Stimulated activated CD4-positive, alpha-beta T cell treated with anti-CD3 and anti-CD28 coated beads, Interleukin-1b, Interleukin-23, amount 100 ng/mL, for 48 hours (primary cell): ENCODE measurements at regions not wholly inside any gene's neighbourhood (a gene's known extent, or its start where the extent isn't known, plus 50 kb on each side); places are given as distances from the start of the nearest gene placed in this dataset.
"Not testable (repeated sequence)": the region's sequence is repeated elsewhere in the genome, so short reads cannot be mapped to it uniquely, and the experiment has no call there.

Source experiments
- DNase-seq: peaks from one replicate; pipeline ENCODE4 v3.0.0-alpha.2; 2020

- DNase-seq, result no peak
Measured at GRCh38 chr6:93183531-93183972, 235.8 kb downstream of the EPHA7 start.

DNA sequence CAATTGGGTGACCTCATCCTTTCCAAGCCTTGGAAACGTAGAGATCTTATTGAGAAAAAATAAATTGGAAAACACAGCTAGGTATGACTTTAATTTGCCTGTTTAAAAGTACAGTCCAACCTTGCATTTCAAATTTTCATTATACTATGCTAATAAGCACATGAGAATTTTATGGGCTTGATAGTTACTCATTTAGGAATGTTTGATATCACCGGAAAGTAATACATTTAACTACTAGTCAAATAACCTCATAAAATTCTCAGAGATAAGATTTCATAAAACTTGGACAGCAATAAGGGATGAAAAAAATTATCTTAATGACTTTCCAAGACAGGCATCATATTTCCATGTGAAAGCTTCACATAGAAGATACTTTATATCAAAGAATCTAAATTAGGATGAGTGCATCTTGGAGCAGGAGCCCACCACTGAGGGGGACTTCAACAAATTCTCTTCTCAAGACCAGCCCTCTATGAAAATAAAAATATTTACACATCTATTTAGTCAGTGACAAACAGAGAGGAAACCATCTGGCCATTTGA, 236.3 kb downstream of the EPHA7 start:
- no peak for DNase-seq

- no peak for DNase-seq
Measured at GRCh38 chr6:93177918-93178317, 241.4 kb downstream of the EPHA7 start.

DNA sequence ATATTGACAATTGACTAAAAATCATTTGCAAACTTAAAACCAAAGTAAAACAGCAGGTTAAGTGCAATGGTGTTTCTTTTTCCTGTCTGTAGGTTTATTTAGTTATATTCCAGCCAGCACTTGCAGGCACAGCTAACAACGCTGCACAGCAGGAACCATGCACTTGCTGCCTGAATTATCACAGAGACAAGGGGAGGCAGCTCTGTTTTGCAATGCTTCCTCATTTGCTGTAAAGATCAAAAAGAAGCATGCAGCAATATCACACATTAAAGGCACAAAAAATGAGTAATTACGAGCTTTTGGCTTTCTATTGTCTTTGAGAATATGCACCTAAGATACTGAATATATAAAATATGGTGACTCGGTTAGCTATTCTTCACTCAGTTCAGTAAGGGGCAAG, 241.9 kb downstream of the EPHA7 start:
- DNase-seq, result no peak

DNA sequence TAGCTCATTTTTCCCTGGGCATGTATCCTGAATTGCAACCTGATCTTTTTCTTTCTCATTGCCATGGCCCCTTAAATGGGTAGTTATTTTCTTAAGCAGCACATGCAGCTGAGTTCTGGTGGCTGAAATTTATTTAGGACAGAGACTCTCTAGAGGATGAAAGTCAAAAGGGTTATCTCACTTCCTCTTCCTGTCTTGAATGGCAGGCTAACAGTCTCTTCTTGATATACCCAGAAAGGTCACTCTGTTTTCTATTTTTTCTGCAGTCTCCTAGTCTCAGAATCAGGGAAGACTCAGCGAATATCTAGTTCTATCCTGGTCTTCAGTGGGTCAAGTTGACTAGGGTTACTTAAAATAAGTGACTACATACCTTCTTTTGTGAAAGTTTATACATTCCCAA, 243.3 kb downstream of the EPHA7 start:
- DNase-seq, result no peak

DNA sequence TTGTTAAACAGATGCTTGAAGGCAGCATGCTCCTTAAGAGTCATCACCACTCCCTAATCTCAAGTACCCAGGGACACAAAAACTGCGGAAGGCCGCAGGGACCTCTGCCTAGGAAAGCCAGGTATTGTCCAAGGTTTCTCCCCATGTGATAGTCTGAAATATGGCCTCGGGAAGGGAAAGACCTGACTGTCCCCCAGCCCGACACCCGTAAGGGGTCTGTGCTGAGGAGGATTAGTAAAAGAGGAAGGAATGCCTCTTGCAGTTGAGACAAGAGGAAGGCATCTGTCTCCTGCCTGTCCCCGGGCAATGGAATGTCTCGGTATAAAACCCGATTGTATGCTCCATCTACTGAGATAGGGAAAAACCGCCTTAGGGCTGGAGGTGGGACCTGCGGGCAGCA, 245.8 kb downstream of the EPHA7 start:
- DNase-seq, result not testable (repeated sequence)

DNA sequence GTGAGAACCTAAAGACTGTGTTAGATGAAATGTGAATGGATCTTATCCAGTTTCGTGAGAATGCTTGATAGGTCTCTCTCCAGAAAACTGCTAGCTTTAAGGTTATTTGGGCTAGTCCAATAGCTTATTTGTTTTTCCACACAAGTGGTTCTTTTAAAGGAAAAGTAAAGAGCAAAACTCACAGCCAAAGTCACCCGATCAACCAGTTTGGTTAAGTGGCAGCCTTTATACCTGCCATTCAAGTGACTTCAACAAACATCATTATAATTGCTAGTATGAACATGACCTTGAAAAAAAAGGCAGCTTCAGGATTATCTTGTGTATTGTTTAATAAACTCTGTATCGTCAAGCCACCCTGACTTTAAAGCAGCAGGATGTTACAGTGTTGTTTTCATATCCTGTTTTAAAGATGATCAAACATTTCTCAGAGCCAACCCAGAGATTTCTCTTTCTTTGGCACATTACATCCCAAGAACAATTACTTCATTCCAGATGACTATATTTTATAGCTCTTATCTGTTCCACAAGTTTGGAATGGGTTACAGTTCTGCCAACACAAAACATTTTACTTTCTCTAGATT, 253.4 kb downstream of the EPHA7 start:
- DNase-seq, result no peak

GRCh38 chr6:93164781-93165180, 254.6 kb downstream of the EPHA7 start:
- no peak for DNase-seq

DNA sequence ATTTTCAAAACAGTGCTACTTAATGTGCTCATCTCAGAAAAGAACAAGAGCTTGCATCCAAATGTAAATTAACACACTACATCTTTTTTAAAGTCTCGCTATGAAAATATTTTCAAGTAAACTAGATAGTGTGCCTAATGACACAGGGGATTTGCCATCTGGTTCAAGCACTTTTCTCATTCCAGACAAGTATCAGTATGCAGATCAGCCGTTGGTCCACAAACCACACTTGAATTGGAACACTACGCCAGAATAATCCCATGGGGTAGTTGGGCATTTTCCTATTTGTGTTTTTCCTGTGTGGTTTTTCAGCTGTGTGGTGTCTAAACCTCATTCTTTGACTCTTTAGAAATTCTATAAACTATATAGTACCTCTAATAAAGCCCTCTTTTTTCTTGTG, 256.2 kb downstream of the EPHA7 start:
- no peak for DNase-seq

DNA sequence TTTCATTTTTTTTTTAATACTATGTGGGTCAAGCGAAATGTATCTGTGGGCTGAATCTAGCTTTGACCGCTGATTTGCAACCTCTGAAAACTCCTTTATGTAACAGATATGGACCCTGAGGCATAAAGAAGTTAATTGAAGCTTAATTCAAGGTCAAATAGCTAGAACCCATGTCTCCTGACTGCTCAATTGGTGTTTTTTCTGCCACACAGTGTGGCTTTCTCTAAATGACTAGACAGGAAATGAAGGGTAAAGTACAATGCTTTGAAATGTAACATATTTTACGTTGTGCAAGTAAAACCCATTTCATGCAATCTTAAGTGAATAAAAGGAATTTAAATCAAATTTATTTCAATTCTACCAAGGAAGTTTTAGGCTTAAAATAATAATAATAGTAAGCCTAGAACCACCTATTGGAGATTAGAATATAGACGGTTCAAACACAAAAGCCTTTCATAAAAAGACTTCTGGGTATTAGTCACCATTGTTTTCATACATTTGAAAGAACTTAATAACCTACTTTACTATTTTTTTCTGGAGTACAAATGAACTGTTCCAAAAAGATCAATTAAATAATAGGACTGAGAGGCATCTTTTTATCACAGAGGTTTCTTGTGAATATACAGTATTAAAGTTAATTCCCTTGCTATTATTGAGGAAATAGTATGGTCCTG, 279.8 kb downstream of the EPHA7 start:
- no peak for DNase-seq

GRCh38 chr6:93136111-93136510, 283.2 kb downstream of the EPHA7 start:
- no peak for DNase-seq

GRCh38 chr6:93124006-93124632, 295.2 kb downstream of the EPHA7 start:
- DNase-seq, result no peak

GRCh38 chr6:93123585-93123984, 295.8 kb downstream of the EPHA7 start:
- DNase-seq, result no peak

DNA sequence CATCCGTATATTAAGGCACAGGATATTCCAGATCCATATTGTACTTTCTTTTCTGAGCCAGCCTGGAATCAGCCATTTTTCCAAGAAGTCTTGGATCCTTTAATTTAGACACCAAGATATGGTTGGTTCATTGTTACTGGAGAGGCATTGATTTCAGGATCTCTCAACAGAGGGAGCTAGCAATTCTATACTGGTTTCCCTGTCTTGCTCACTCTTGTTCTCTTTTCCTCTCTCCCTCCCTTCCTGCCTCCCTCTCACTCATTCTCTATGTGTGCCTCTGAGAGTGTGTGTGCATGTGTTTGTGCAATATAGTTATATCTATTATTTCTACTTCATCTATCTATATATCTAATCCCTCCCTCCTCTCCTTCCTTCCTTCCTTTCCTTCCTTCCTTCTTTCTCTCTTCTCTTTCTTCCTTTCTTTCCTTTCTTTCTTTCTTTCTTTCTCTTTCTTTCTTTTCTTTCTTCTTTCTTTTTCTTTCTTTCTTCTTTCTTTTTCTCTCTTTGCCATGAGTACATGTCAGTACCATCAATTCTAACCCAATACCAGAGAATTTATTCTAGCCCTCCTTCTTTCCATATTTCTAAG, 299.1 kb downstream of the EPHA7 start:
- no peak for DNase-seq

DNA sequence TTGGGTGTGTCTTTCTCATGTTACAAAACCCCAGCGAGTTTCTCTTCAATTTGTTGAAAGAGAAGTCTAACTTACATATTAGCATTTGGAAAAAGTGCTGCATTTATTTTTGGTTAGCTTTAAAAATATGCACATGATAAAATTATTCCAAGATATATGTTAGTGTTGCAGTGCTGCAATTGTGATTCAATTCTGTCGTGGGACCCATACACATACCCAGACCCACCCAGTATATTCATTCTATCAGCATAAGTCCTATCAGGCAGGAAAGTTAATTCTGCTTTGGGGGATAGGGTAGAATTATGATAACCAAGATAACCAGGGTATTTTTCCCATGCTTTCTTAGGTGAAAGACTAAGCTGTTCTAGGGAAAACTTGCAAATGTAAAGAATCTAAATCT, 313.5 kb downstream of the EPHA7 start:
- no peak for DNase-seq

DNA sequence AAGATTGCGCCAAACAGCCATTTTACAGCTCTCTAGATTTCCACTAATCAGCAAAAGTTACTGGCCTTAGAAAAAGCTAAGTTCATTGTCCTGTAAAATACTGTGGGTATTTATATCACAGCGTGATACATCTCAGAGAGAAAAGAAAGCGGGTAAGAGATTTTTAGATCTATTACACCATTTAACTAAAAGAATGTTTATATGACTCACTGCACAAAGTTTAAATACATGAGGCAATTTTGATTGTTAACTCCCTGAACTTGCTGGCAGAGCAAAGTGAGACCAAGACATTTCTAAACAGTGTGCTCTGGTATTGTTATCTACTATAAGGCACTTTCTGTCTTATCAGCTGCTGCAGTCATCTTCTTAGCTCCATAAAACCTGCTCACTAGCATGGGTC, 314.3 kb downstream of the EPHA7 start:
- DNase-seq, result no peak

- no peak for DNase-seq
Measured at GRCh38 chr6:93104195-93104817, 315.1 kb downstream of the EPHA7 start.

DNA sequence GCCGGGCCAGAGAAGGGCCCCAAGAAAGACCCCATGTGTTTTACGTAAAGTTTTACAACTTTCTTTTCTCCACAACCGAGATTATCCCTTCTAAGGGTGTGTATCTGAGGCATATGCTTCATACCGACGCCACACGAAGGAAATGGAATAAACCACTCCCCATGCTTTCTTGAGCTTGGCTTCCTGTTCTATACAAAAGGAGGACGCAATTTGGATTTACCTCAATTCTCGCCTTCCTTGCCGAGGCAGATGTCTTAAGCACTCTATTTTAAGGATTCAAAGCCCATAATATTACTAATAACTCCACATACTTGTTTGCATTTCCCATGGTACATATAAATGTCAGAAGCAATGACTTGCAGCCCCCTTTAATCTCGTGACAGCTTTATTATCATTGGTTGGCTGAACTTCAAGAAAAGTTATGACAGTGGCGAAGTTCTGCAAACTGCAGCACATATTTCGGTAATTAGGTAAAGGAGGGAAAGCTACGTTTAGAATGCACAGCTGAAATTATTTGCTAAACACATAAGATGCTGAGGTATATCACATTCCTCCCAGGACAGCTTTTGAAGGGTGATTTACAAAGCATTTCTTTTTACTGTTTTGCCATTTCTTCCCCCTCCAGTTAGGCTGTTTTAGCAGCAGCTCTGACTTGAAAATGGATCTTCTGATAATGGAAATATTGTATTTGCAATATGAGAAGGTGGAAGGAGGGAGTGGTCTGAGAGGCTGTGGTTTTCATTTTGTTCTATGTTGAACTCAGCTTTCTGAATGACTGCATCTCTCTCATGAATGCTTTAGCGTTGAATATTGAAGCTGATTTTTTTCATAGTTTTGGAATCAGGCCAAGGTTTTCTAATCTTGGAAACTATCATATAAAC, 330.5 kb downstream of the EPHA7 start:
- DNase-seq, result no peak

DNA sequence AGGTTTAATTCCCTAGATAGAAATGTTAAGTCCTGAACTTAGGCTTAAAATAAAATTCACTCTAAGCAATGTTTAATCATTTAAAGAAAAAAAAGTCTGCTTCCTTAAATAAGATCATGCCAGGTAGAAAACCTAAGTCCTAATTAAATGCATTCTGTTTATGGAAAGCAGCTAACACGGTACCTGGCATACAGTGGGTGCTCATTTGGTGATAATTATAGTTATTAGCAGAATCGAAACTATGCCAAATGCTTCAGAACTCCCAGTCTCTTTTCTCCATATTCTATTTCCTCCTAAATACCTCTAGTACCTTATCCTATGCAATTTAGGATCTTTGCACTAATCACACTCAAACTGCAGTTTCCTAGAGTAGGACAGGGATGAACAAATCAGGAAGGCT, 331.8 kb downstream of the EPHA7 start:
- DNase-seq, result no peak

- DNase-seq, result no peak
Measured at GRCh38 chr6:93086351-93086750, 333.0 kb downstream of the EPHA7 start.

- DNase-seq, result no peak
Measured at GRCh38 chr6:93083337-93084230, 335.8 kb downstream of the EPHA7 start.
